ENCODE measurements at regions not wholly inside any gene's neighbourhood (a gene's known extent, or its start where the extent isn't known, plus 50 kb on each side); places are given as distances from the start of the nearest gene placed in this dataset.

- TF ChIP-seq CTCF (IDR thresholded peaks at IDR 0.05) = no peak
- TF ChIP-seq EP300 (IDR thresholded peaks at IDR 0.05) = no peak
- TF ChIP-seq POLR2A (IDR thresholded peaks at IDR 0.05) = no peak
- TF ChIP-seq POLR2AphosphoS5 (IDR thresholded peaks at IDR 0.05) = no peak
These were observed 168.1 kb downstream of the ZBTB18 start for GRCh38 chr1:244219149-244219548.
